Loucy (cell line): ENCODE measurements at regions not wholly inside any gene's neighbourhood (a gene's known extent, or its start where the extent isn't known, plus 50 kb on each side); places are given as distances from the start of the nearest gene placed in this dataset.

Source experiments
- H2AFZ ChIP-seq: fragments of 200-600 bp; sonication (generic); 2 replicates; pipeline ENCODE4 v1.6.0; 2016; ENCODE audit warnings: antibody characterized with exemption, mild to moderate bottlenecking, low read length, moderate library complexity
- H3F3A ChIP-seq: fragments of 200-600 bp; 2 replicates; pipeline ENCODE4 v1.6.0; 2016; ENCODE audit warnings: antibody characterized with exemption, low read depth, mild to moderate bottlenecking
- H3K27me3 ChIP-seq: fragments of 200-600 bp; sonication (generic); 2 replicates; pipeline ENCODE4 v1.6.1; 2014; ENCODE audit warnings: low read length, mild to moderate bottlenecking; ENCODE audit not compliant: insufficient read depth, poor library complexity, severe bottlenecking
- H3K36me3 ChIP-seq: fragments of 200-600 bp; sonication (generic); 2 replicates; pipeline ENCODE4 v1.6.1; 2016; ENCODE audit warnings: low read length; ENCODE audit not compliant: insufficient read depth
- H3K4me1 ChIP-seq: fragments of 200-600 bp; sonication (generic); 2 replicates; pipeline ENCODE4 v1.5.1; 2014; ENCODE audit warnings: low read length, mild to moderate bottlenecking; ENCODE audit not compliant: insufficient read depth, poor library complexity, severe bottlenecking
- H3K4me2 ChIP-seq: fragments of 200-600 bp; sonication (generic); 2 replicates; pipeline ENCODE4 v1.6.0; 2014; ENCODE audit warnings: antibody characterized with exemption, low read length, low read depth, mild to moderate bottlenecking; ENCODE audit not compliant: poor library complexity, severe bottlenecking
- H3K4me3 ChIP-seq: fragments of 200-600 bp; sonication (generic); 2 replicates; pipeline ENCODE4 v1.5.1; 2014; ENCODE audit warnings: low read length, mild to moderate bottlenecking, mixed read lengths; ENCODE audit not compliant: poor library complexity, severe bottlenecking
- H3K79me2 ChIP-seq: fragments of 200-600 bp; sonication (generic); 2 replicates; pipeline ENCODE4 v1.6.1; 2014; ENCODE audit warnings: low read length; ENCODE audit not compliant: insufficient read depth
- H3K9ac ChIP-seq: fragments of 200-600 bp; sonication (generic); 2 replicates; pipeline ENCODE4 v1.6.0; 2014; ENCODE audit warnings: mild to moderate bottlenecking, low read depth, low read length, moderate library complexity; ENCODE audit not compliant: poor library complexity, severe bottlenecking
- H3K9me2 ChIP-seq: fragments of 200-600 bp; sonication (generic); replicated peaks from 2 replicates; pipeline ENCODE4 v1.6.1; 2016; ENCODE audit warnings: low read depth, low read length, mixed read lengths
- H3K9me3 ChIP-seq: fragments of 200-600 bp; sonication (generic); 2 replicates; pipeline ENCODE4 v1.6.1; 2014; ENCODE audit warnings: mild to moderate bottlenecking, antibody characterized with exemption, low read length, low read depth; ENCODE audit not compliant: insufficient read depth
- H4K20me1 ChIP-seq: fragments of 200-600 bp; sonication (generic); 2 replicates; pipeline ENCODE4 v1.6.0; 2014; ENCODE audit warnings: antibody characterized with exemption, low read length, mild to moderate bottlenecking; ENCODE audit not compliant: insufficient read depth, poor library complexity, severe bottlenecking
- CTCF ChIP-seq: fragments of 200-600 bp; sonication (generic); conservative IDR thresholded peaks from 2 replicates; pipeline ENCODE4 v1.5.1; 2014; ENCODE audit warnings: mild to moderate bottlenecking, antibody characterized with exemption, low read length
- EZH2phosphoT487 ChIP-seq: fragments of 200-600 bp; IDR thresholded peaks from 2 replicates; pipeline ENCODE4 v1.6.1; 2018; ENCODE audit warnings: antibody characterized with exemption, mild to moderate bottlenecking, moderate library complexity, borderline replicate concordance

GRCh38 chr2:221675201-221675908, 103.3 kb upstream of the EPHA4 start:
- H2AFZ ChIP-seq = no peak overlapping the region
- H3K4me1 ChIP-seq = no peaks in the 10 kb centered on the region
- H3K9me3 ChIP-seq = no peaks in the 10 kb centered on the region
- no peaks in the 10 kb centered on the region for H3K27me3 ChIP-seq
- no peaks in the 10 kb centered on the region for H4K20me1 ChIP-seq
- H3K79me2 ChIP-seq = no peaks in the 10 kb centered on the region
- H3K9ac ChIP-seq = no peak overlapping the region
- H3K4me2 ChIP-seq = no peak overlapping the region
- no peaks in the 10 kb centered on the region for H3K36me3 ChIP-seq
- no peaks in the 10 kb centered on the region for H3F3A ChIP-seq
- H3K4me3 ChIP-seq = no peak overlapping the region
- TF ChIP-seq EZH2phosphoT487 (no peak), CTCF (no peak)
- no peaks in the 10 kb centered on the region for H3K9me2 ChIP-seq

GRCh38 chr2:221674446-221674845, 102.3 kb upstream of the EPHA4 start:
- H3K9me2 ChIP-seq = no peaks in the 10 kb centered on the region
- H3F3A ChIP-seq = no peaks in the 10 kb centered on the region
- no peak overlapping the region for H3K4me2 ChIP-seq
- no peaks in the 10 kb centered on the region for H3K79me2 ChIP-seq
- H3K4me3 ChIP-seq = no peak overlapping the region
- H3K36me3 ChIP-seq = no peaks in the 10 kb centered on the region
- no peaks in the 10 kb centered on the region for H3K27me3 ChIP-seq
- no peak overlapping the region for H2AFZ ChIP-seq
- no peaks in the 10 kb centered on the region for H3K9me3 ChIP-seq
- no peak overlapping the region for H3K9ac ChIP-seq
- H4K20me1 ChIP-seq = no peaks in the 10 kb centered on the region
- TF ChIP-seq EZH2phosphoT487 (no peak), CTCF (no peak)
- H3K4me1 ChIP-seq = no peaks in the 10 kb centered on the region

GRCh38 chr2:221673248-221673647, 101.1 kb upstream of the EPHA4 start:
- no peaks in the 10 kb centered on the region for H3K9me2 ChIP-seq
- H3F3A ChIP-seq = no peaks in the 10 kb centered on the region
- H3K4me3 ChIP-seq = no peak overlapping the region
- no peak overlapping the region for H3K9ac ChIP-seq
- H3K4me2 ChIP-seq = no peak overlapping the region
- H3K9me3 ChIP-seq = no peaks in the 10 kb centered on the region
- H3K79me2 ChIP-seq = no peaks in the 10 kb centered on the region
- TF ChIP-seq EZH2phosphoT487 (no peak), CTCF (no peak)
- H2AFZ ChIP-seq = no peak overlapping the region
- H4K20me1 ChIP-seq = no peaks in the 10 kb centered on the region
- no peaks in the 10 kb centered on the region for H3K36me3 ChIP-seq
- H3K27me3 ChIP-seq = no peaks in the 10 kb centered on the region
- H3K4me1 ChIP-seq = no peaks in the 10 kb centered on the region
